Activated T-helper 9 cell treated with anti-CD3 and anti-CD28 coated beads, Interleukin-2, amount 50 U/mL, for 16 hours (primary cell): ENCODE measurements at regions not wholly inside any gene's neighbourhood (a gene's known extent, or its start where the extent isn't known, plus 50 kb on each side); places are given as distances from the start of the nearest gene placed in this dataset.
"Not testable (repeated sequence)": the region's sequence is repeated elsewhere in the genome, so short reads cannot be mapped to it uniquely, and the experiment has no call there.

ENCODE experiments used
- DNase-seq: peaks from one replicate; pipeline ENCODE4 v3.0.0-alpha.2; 2020; ENCODE audit warnings: low read depth

DNA sequence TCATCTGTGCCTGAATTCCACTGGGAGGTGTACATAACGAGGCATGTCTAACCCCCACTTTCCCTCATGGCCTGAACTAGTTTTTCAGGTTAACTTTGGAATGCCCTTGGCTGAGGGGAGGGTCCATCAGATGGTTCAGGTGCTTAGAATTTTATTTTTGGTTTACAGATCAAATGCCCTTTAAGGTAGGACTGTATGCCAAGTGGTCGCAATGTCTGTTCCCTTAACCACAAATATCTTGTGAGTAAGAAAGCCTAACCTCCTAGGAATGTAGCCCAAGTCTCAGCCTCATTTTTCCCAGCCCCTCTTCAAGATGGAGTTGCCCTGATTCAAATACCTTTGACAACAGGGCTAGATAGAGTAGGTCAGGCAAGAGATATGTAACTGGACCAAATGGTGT, 78.4 kb downstream of the RNASET2 start:
- DNase-seq = no peak

GRCh38 chr6:166877349-166877748, 79.0 kb downstream of the RNASET2 start:
- DNase-seq = no peak

- no peak for DNase-seq
Measured at GRCh38 chr6:166872531-166873009, 83.8 kb downstream of the RNASET2 start.

- DNase-seq = no peak
Measured at GRCh38 chr6:166870602-166871208, 85.6 kb downstream of the RNASET2 start.

- no peak for DNase-seq
Measured at GRCh38 chr6:166866839-166867637, 89.3 kb downstream of the RNASET2 start.

- DNase-seq = no peak
Measured at GRCh38 chr6:166864333-166864732, 92.0 kb downstream of the RNASET2 start.

DNA sequence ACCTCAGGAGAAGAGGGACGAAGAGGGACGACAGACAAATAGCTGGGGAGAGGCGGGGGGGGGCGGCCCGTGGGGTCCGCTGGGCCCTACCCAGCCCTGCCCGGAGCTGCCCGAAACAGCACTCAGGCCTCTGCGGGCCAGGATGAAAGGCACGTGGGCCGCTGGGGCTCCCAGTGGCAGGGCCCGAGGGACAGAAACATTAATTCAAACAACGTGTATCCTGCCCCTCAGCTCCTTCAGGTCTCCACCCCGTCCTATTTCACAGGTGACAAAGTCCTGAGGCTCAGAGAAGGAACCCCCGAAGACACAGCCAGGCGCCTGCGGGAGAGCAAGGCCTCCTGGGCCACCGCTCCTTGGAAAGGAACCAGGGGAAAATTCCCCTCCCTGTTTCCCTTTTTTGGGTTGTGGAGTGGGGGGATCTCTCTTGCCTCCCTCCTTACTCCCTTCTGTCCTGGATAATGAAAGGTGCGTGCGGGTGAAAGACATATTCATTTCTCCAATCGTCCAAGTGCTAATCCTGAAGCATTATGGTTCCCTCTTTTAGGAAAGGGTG, 93.3 kb downstream of the RNASET2 start:
- no peak for DNase-seq

- DNase-seq = peak; percentile 9
Measured at GRCh38 chr6:166862287-166862977, 93.9 kb downstream of the RNASET2 start.

DNA sequence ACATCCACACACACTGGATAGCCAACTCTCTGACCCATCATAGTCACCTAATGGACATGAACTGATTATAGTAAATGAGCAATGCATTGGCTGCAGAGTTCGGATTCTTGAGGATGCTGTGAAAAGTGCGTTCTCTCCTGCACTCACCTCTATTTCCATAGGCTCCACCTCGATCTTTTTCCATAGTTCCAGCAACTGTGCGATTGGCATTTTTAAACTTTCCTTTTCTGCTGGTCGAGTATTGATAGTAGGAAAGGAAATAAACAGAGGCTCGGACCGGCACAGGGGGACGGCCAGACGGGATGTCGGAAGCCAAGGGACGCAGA, 94.4 kb downstream of the RNASET2 start:
- no peak for DNase-seq

GRCh38 chr6:166861304-166861703, 95.0 kb downstream of the RNASET2 start:
- DNase-seq = no peak

DNA sequence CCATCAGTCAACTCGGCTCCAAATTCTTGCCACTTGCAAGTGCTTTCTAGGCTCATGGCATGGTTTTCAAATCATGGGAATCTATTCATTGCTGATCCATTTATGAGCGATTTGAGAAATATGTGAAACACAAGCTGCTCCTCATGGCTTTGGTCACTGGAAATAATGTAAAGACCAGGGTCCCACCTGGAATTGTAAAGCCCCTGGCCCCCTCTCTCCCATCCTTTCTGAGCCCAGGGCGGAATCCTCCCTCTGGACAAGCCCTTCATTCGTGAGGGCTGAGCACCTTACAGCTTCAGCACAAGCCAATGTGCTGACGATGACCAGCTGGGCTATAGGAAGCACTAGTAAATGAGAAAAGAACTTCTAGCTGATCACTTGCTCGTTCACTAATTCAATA, 96.0 kb downstream of the RNASET2 start:
- DNase-seq = no peak

DNA sequence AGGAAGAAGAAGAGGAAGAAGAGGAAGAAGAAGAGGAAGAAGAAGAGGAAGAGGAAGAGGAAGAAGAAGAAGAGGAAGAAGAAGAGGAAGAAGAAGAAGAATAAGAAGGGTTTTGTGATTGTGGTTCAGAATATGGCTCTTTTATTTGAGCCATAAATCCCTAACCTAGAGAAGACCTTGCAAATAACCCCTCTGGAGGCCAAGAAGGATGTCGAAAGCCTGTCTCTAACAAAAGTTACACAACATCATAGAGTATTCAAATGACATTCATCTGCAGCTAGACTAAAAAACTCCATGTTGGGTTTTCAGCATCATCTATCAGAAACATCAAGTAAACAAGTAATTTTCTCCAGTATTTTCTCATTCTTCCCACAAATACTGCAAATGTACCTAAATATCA, 100.9 kb downstream of the RNASET2 start:
- no peak for DNase-seq

DNA sequence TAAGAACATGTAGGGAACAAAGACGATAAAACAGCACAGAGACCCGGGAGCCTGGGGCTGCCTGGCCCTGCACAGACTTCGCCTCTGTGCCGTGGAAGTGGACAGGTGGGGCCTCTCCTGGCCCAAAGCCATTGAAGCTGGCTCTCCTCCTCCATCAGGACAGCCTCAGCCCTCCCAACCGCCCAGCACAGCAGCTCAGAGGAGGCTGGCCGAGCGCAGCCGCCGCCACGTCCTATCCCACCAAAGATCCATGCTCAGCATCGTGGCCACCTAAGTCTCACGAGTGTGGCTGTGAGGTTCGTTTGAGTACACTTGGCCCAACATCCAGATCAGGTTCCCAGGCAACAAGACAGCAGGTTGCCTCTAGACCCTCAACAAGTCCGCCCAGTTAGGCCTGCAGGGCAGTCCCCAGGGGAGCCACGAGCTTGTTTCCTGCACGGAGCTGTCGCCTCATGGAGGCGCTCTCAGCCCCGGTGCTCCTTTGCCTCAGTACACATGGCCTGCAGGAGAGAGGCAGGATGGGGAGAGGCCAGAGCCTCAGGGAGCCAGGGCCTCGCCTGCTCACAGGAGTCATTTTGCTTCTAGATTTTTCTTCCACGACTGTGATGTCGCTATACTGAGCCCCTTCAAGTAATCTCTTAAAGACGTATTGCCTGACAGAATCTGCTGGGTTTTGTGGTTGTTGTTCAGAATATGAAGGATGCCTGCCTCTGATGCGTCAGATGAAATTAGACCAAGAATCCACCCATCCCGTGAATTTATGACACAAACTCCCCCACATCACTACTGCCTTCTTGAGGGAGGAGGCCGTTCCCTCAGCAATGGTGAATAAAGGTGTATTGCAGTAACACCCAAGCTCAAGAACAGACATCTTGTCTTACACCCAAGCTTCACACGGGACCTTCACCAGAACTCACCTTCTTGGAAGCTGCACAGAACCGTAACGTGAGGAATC, 102.7 kb downstream of the RNASET2 start:
- no peak for DNase-seq

- DNase-seq = no peak
Measured at GRCh38 chr6:166852451-166852975, 103.8 kb downstream of the RNASET2 start.

DNA sequence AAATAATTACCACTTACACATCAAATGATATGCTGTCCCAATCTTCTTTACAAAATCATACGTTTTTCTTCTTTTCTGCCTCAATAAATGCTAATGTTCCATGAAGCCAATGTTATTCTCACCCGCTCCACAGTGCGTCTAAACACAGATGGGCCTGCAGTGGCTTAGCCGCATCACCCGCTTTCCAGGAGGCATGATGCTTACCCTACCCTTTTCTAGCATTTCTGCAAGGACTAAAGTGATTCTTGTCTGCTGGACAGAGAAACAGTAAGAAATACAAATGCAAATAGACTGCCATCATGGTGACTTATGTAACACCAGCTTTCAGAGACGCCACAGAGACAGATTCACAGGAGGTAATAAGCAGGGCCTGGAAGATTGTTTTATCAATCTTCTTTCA, 104.4 kb downstream of the RNASET2 start:
- no peak for DNase-seq

DNA sequence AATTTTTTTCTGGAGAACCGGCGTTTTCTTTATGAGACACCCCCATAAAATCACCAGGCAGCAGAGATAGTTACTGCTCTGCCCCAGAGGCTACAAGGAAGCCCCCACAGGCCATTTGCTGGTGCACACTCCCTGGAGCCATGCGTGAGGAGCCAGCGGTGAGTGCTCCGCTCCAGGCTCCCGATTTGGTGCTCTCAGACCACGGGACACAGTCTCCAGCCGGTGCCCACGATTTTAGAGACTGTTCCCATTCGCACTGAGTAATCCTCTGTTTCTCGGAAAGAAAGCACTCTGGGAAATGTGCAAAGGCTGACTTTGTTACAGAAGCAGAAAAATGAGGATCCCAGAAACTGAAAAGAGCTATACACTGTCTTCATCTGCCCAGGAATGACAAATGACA, 104.9 kb downstream of the RNASET2 start:
- no peak for DNase-seq

DNA sequence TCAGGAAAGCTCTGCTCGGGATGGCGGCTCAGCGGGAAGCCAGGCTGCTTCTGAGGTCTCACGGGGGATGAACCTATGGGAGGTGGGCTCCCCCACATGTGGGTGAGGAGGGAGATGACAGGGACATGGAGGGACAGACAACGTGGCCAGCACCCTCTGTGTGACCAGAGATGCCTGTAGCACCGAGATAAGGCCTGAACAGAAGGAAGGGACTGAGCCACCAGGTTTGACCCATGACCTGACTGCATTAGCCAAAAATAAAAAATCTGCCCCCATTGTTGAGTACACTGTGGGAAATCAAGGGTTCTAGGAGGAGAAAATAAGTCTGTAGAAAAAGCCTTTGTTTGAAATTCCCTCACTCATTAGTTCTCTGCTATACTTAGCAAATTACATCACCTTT, 105.7 kb downstream of the RNASET2 start:
- DNase-seq = no peak

GRCh38 chr6:166849749-166850183, 106.6 kb downstream of the RNASET2 start:
- no peak for DNase-seq

DNA sequence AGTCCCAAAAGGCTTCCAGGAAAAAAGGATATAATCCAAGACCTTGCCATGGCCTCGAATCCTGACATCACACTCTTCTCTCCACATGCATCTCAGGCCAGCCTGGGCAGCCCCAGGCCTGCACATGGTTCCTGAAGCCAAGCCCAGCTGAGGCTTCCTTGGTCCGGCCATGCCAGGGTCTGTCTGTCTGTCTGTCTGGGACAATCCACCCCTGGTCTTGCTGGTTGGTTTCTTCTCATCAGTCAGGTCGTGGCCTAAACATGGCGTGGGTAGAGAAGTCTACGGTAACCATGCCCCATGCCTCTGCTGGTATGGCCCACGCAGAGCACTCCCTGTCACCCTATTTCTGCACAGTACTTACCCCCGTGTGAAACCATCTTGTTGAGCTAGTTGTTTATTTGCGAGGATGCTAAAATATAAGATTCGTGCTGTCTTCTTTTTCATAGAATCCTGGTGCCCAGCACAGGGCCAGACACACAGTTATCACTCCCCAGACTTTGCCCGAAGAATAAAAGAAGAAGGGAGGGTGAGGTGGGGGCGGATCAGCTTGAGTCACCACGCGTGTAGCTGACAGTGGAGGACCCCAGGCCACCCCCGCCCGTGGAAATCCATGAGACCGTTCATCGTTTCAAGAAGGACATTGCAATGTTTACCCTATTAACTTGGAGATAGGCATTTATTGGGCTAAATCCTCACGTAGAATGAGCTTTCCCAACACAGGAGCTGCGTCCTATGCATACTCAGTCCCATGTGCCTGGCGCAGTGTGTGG, 107.2 kb downstream of the RNASET2 start:
- no peak for DNase-seq

DNA sequence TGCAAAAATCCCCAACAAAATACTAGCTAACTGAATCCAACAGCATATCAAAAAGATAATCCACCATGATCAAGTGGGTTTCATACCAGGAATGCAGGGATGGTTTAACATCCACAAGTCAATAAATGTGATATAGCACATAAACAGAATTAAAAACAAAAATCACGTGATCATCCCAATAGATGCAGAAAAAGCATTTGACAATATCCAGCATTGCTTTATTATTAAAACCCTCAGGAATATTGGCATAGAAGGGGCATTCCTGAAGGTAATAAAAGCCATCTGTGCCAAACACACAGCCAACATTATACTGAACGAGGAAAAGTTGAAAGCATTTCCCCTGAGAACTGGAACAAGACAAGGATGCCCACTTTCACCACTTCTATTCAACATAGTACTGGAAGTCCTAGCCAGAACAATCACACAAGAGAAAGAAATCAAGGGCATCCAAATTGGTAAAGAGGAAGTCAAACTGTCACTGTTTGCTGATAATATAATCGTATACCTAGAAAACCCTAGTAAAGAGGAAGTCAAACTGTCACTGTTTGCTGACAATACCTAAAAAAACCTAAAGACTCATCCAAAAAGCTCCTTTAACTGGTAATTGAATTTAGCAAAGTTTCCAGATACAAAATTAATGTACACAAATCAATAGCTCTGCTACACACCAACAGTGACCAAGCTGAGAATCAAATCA, 109.8 kb downstream of the RNASET2 start:
- not testable (repeated sequence) for DNase-seq
